Stomach smooth muscle (tissue), 2 donors: ENCODE measurements at regions not wholly inside any gene's neighbourhood (a gene's known extent, or its start where the extent isn't known, plus 50 kb on each side); places are given as distances from the start of the nearest gene placed in this dataset.

ENCODE experiments used
- H3K27ac ChIP-seq: one replicate; pipeline ENCODE4 v1.7.0; 2013; ENCODE audit warnings: mild to moderate bottlenecking, low read length, inconsistent platforms
- H3K27me3 ChIP-seq, 2 donors: one replicate each; pipeline ENCODE4 v1.7.0; 2013; ENCODE audit warnings: low read length in 2 of 2; ENCODE audit not compliant: insufficient read depth in 2 of 2, control insufficient read depth in 1 of 2
- H3K36me3 ChIP-seq, 2 donors: one replicate each; pipeline ENCODE4 v1.7.0; 2013; ENCODE audit warnings: low read length in 2 of 2; ENCODE audit not compliant: control insufficient read depth in 2 of 2, insufficient read depth in 2 of 2
- H3K4me1 ChIP-seq: one replicate; pipeline ENCODE4 v1.7.0; 2013; ENCODE audit warnings: low read length; ENCODE audit not compliant: control insufficient read depth, insufficient read depth
- H3K4me3 ChIP-seq, 2 donors: one replicate each; pipeline ENCODE4 v1.7.0; 2013; ENCODE audit warnings: low read length in 2 of 2
- H3K9ac ChIP-seq, 2 donors: one replicate each; pipeline ENCODE4 v1.7.0; 2013; ENCODE audit warnings: low read length in 2 of 2, mild to moderate bottlenecking in 1 of 2
- H3K9me3 ChIP-seq, 2 donors: one replicate each; pipeline ENCODE4 v1.7.0; 2013; ENCODE audit warnings: low read length in 2 of 2; ENCODE audit not compliant: control insufficient read depth in 2 of 2
- donor health status: healthy.
- donor health status: Pancreatic carcinoma.

DNA sequence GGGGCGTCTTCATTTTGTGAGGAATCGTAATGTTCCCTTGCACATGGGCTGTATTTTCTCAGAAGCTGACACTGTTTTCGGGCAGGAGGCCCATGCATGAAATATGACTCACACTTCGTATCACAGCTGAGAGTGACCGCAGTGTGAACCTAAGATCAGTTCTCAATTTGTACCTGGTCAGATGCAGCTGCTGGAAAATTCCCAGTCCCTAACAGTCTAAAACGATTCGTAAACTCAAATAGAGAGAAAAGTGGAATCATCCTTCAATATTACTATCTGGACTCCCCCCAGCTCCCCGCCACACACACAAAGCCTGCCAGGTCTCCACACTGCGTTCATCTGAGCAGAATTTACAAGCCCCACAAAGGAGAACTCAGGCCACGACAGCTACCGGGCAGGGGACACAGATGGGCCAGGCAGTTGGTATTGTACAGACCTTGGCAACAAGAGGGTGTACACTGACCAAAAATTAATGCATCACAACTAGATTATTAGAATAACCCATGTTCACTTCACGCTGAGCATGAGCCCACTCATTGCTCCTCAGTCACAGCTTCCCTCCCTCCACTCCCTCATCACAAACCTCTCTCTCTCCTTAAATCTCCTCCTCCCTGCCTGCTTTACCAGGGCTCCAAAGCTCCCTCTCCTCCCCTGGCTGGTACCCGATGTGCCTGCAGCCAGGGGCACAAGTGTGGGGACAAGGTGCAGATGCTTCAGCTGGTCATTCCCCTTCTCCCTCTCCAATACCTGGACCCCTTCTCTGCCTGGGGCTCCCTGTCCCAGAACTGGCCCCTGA is 488.4 kb downstream of the PREX1 start:
- no peaks in the 10 kb centered on the region for H3K9me3 ChIP-seq
- peak overlapping the region; percentile 38 to 43 for H3K9ac ChIP-seq
- peak overlapping the region; percentile 44 to 47 for H3K4me3 ChIP-seq
- peaks cover 9% of the 10 kb centered on the region for H3K4me1 ChIP-seq
- H3K36me3 ChIP-seq: no peaks in the 10 kb centered on the region
- H3K27me3 ChIP-seq: no peaks in the 10 kb centered on the region
- peak overlapping the region; percentile 66 for H3K27ac ChIP-seq

DNA sequence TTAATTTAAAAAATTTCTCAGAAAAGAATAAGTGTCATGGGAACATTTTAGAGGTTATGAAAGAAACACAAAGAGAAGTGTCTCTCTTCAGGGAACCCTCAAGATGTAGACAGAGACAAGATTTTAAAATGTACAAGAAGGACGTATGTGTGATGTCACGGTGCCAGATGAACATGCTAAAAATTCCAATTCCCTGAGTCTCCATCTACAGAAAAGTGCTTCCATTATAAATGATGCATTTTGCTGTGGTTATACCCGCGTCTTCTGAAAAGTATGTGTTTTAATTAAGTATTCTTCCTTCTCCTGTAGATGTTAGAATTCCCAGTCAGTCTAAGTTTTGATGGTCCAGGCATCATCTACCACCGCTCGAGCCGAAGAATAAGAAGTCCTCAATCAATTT is 489.1 kb downstream of the PREX1 start:
- Histone ChIP-seq H3K4me3 (peak overlapping the region; percentile 44 to 47), H3K27ac (peak overlapping the region; percentile 66), H3K9ac (peak overlapping the region; percentile 38 to 43), H3K27me3 (no peaks in the 10 kb centered on the region), H3K36me3 (no peaks in the 10 kb centered on the region), H3K4me1 (peaks cover 12% of the 10 kb centered on the region), H3K9me3 (no peaks in the 10 kb centered on the region)

DNA sequence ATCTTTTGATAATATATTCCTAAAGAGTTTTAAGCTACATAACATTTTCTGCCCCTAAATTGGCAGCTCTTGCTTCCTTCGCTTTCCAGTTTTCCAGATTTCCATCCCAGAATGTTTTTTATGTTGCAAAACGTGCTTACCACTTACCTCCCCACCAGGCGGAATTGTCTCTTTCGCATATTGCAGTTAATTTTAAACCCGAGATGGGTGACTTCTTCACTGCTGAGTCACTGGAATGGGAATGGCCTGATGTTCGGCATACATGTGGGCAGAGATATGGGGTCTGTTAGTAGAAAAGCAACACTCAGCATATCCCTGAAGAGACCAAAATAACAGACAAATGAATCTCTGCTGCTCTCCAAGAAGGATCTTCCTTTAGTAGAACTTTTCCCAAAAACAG is 491.2 kb downstream of the PREX1 start:
- H3K9me3 ChIP-seq: no peaks in the 10 kb centered on the region
- H3K9ac ChIP-seq: no peak overlapping the region
- no peak overlapping the region for H3K27ac ChIP-seq
- peaks cover 14% of the 10 kb centered on the region for H3K4me1 ChIP-seq
- no peaks in the 10 kb centered on the region for H3K27me3 ChIP-seq
- H3K4me3 ChIP-seq: no peak overlapping the region
- H3K36me3 ChIP-seq: no peaks in the 10 kb centered on the region

DNA sequence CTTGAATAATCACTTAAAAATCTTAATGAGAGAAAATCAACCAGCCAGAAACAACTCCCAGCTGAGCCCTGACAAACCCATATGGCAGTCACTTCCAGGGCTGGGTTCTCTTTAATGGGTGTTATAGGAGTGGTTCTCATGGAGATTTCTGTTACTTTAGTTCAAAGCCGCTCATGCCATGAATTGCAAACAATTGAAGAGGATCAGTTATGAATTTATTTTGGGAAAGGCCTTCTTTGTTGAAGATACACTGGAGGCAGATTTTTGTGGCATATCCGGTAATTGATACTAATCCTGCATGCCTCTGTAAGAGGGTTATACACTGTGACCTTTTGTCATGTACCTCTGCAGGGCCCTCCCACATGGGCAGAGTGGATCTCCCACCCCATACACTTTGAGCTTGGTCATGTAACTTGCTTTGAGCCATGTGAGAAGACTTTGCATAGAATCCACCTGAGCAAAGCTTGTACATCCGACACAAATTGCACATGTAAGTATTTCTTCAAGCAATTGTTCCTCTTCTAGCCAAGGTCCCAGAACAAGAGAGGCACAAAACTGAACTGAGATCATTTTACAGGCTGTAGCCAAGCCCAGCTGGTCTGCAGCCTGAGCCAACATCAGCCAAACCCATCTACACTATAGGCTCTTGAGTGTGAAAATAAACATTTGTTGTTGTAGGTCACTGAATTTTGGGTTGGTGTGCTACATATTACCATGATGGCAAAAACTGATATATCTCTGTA is 492.3 kb downstream of the PREX1 start:
- no peak overlapping the region for H3K4me3 ChIP-seq
- H3K27ac ChIP-seq: no peak overlapping the region
- peaks cover 14% of the 10 kb centered on the region for H3K4me1 ChIP-seq
- H3K9ac ChIP-seq: no peak overlapping the region
- H3K27me3 ChIP-seq: no peaks in the 10 kb centered on the region
- H3K9me3 ChIP-seq: no peaks in the 10 kb centered on the region
- no peaks in the 10 kb centered on the region for H3K36me3 ChIP-seq

DNA sequence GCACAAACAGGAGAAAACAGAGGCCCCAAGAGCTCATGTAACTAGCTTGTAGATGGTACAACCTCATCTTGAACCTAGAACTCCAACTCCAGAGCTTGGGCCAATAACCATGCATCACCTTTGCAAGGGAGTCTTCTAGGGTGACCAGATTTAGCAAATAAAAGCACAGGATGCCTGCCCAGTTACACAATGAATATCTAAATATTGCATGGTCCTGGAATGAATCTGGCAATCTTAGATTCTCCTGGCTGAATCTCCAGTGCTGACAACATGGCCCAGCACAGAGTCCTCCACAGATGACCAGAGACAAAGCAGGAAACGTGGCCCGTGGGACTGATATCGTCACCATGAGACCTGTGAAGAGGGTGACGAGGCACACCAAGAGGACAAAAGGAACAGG is 494.1 kb downstream of the PREX1 start:
- no peak overlapping the region for H3K27ac ChIP-seq
- peaks cover 7% of the 10 kb centered on the region for H3K4me1 ChIP-seq
- H3K27me3 ChIP-seq: no peaks in the 10 kb centered on the region
- H3K9me3 ChIP-seq: no peaks in the 10 kb centered on the region
- H3K9ac ChIP-seq: no peak overlapping the region
- no peak overlapping the region for H3K4me3 ChIP-seq
- H3K36me3 ChIP-seq: no peaks in the 10 kb centered on the region

DNA sequence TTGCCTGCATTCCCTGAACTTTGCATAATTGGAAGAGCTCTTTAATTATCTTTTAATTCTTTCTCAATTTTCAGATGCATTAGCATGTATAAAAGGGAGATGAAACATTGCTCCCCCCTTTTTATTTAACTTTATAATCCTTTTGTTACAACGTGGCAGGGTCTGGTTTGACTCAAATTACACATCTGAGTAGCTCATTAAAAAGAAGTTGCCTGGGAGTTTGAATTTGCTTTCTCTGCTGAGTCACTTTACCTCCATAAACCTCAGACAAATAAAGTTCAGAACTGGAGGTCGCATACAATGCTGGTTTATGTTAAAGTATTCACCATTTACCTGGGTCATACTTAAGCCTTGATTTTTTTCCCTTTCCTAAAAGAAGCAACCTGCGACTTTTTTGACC is 495.2 kb downstream of the PREX1 start:
- Histone ChIP-seq H3K27ac (no peak overlapping the region), H3K4me1 (peaks cover 7% of the 10 kb centered on the region), H3K27me3 (no peaks in the 10 kb centered on the region)

DNA sequence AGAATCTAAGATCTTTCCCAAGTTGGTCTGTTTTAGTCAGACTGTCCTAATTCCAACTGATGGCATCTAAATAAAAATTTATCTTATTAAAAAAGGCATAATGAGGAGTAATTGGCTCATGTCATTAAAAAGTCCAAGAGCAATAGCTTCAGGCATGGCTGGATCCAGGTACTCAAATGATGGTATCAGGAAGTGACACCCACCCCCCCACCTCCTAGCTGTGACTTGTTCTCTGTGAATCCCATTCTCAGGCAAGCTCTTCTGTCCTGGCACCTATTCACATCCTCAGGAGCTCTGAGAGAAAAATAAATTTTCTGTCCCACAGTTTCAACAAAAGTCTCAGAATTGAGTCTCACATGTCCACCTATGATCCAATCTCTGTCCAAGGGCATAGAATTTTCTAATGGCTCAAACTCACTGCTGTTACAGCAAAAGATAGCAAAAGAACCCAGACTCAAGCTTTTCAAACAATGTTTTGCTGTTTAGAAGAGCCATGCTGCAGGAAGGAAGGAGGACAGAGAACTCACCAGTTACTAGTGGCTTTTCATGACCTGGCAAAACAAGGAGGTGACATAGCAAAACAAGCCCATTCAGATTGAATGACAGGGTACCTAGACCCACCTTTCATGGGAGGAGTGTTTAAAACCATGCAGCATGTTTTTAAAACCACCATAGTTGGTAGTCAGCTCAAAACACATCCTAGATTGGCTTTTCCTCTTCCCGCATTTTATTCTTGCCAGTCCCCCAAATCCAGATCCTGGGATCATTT is 496.1 kb downstream of the PREX1 start:
- Histone ChIP-seq H3K9ac (no peak overlapping the region), H3K4me3 (no peak overlapping the region), H3K4me1 (peaks cover 13% of the 10 kb centered on the region), H3K9me3 (no peaks in the 10 kb centered on the region), H3K36me3 (no peaks in the 10 kb centered on the region), H3K27ac (no peak overlapping the region), H3K27me3 (no peaks in the 10 kb centered on the region)

More for the DNA sequence above, 495.2 kb downstream of the PREX1 start:
- no peak overlapping the region for H3K9ac ChIP-seq
- no peaks in the 10 kb centered on the region for H3K9me3 ChIP-seq
- H3K4me3 ChIP-seq: no peak overlapping the region
- H3K36me3 ChIP-seq: no peaks in the 10 kb centered on the region

DNA sequence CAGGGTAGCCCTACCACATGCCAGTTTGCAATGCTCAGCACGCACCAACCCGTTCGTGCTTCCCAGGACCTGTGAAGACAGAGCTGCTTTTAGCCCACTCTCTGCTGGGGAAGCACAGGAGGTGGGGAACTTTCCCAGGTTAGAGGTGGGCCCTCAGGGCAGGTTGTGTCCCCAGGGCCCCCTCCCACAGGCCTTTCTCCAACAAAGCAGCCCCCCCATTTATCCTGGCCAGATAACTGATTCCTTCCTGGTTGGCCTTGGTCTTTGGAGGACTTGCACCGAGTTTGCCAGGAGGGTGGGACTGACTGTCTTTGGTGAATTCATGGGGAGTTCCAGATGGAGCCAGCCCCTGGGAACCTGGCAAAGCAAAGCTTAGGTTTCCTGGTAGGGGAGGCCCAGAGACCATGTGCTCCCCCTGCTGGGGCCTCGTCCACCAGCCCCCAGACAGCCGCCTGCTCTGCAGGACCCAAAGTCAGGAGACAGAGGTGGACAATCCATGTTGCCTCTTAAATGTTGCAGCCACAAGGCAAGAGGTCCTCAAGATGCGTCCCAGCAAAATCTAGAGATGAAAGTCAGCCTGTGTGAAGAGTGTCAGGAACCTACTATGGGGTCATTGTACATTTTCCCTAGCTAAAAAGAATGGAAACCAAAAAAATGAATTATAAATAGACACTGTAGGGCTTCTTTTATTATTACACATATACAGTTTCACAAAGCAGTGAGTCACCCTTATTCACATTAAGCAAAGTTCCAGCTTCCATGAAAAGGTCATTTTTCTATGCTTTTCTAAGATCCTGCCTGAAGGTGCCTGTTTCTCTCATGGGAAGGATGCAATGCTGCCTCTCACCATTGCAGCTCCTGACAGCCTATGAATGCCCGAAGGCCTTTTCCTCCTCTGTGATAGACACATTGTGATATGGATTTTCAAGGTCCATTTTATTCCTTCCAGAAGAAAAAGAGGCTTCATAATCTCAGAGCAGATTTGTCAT is 497.8 kb downstream of the PREX1 start:
- no peaks in the 10 kb centered on the region for H3K27me3 ChIP-seq
- H3K27ac ChIP-seq: no peak overlapping the region

DNA sequence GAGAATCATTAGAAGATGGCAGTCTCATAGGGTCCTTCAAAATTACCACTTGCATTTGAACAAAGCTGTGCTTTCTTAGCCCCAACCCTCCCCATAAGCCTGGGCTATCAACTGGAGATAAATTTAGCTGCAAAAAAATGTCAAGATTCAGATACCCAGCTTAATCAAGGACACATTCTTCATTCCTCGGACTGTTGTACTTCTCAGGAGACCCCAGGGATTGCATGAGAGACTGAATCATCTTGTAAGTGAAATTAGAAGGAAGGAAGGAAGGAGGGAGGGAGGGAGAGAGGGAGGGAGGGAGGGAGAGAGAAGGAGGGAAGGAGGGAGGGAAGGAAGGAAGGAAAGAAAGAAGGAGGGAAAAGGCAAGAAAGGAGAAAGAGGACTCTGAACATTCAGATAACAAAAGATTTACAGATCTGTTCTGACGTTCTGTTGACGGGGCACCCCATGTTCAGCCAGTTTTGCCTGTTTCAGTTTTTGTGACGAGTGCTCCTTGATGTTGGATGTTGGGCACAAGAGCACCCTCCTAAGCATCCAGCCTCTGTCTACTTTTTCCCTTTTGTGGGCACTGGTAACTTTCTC is 498.7 kb downstream of the PREX1 start:
- no peaks in the 10 kb centered on the region for H3K9me3 ChIP-seq
- H3K27ac ChIP-seq: no peak overlapping the region
- H3K4me3 ChIP-seq: no peak overlapping the region
- no peak overlapping the region for H3K9ac ChIP-seq
- no peaks in the 10 kb centered on the region for H3K27me3 ChIP-seq
- H3K36me3 ChIP-seq: no peaks in the 10 kb centered on the region
- H3K4me1 ChIP-seq: peaks cover 18% of the 10 kb centered on the region

More for the DNA sequence above, 497.8 kb downstream of the PREX1 start:
- no peaks in the 10 kb centered on the region for H3K9me3 ChIP-seq
- no peak overlapping the region for H3K4me3 ChIP-seq
- H3K9ac ChIP-seq: no peak overlapping the region
- H3K36me3 ChIP-seq: no peaks in the 10 kb centered on the region
- H3K4me1 ChIP-seq: peaks cover 18% of the 10 kb centered on the region
